MM.1S (cell line): ENCODE measurements at regions not wholly inside any gene's neighbourhood (a gene's known extent, or its start where the extent isn't known, plus 50 kb on each side); places are given as distances from the start of the nearest gene placed in this dataset.

ENCODE experiments used
- DNase-seq: peaks from one replicate; pipeline ENCODE4 v3.0.0-alpha.2; 2015
- H2AFZ ChIP-seq: fragments of 300-600 bp; sonication (generic); 2 replicates; pipeline ENCODE4 v1.6.0; 2016; ENCODE audit warnings: antibody characterized with exemption, low read length
- H3F3A ChIP-seq: fragments of 300-600 bp; sonication (generic); 2 replicates; pipeline ENCODE4 v1.6.1; 2016; ENCODE audit warnings: mild to moderate bottlenecking, antibody characterized with exemption, low read length, moderate library complexity, mixed read lengths; ENCODE audit not compliant: insufficient read depth
- H3K27ac ChIP-seq: fragments of 300-600 bp; sonication (generic); 2 replicates; pipeline ENCODE4 v1.5.1; 2016; ENCODE audit warnings: mild to moderate bottlenecking, low read length
- H3K27me3 ChIP-seq: fragments of 300-600 bp; sonication (generic); replicated peaks from 2 replicates; pipeline ENCODE4 v1.6.0; 2016; ENCODE audit warnings: low read length; ENCODE audit not compliant: insufficient read depth
- H3K36me3 ChIP-seq: fragments of 300-600 bp; sonication (generic); replicated peaks from 2 replicates; pipeline ENCODE4 v1.6.1; 2016; ENCODE audit warnings: mild to moderate bottlenecking, low read length, mixed read lengths; ENCODE audit not compliant: insufficient read depth
- H3K4me1 ChIP-seq: fragments of 300-600 bp; sonication (generic); 2 replicates; pipeline ENCODE4 v1.6.1; 2016; ENCODE audit warnings: low read length, mixed read lengths
- H3K4me2 ChIP-seq: fragments of 300-600 bp; sonication (generic); 2 replicates; pipeline ENCODE4 v1.6.0; 2016; ENCODE audit warnings: low read depth, low read length
- H3K4me3 ChIP-seq: fragments of 300-600 bp; sonication (generic); 2 replicates; pipeline ENCODE4 v1.5.1; 2016; ENCODE audit warnings: low read length, mixed read lengths
- H3K79me2 ChIP-seq: fragments of 300-600 bp; sonication (generic); 2 replicates; pipeline ENCODE4 v1.6.1; 2016; ENCODE audit warnings: mixed run types, low read length, mixed read lengths
- H3K9ac ChIP-seq: fragments of 300-600 bp; sonication (generic); 2 replicates; pipeline ENCODE4 v1.6.1; 2016; ENCODE audit warnings: low read length, mixed read lengths
- H3K9me2 ChIP-seq: fragments of 300-600 bp; sonication (generic); replicated peaks from 2 replicates; pipeline ENCODE4 v1.6.1; 2016; ENCODE audit warnings: mild to moderate bottlenecking, low read length, mixed read lengths; ENCODE audit not compliant: insufficient read depth
- H3K9me3 ChIP-seq: fragments of 300-600 bp; sonication (generic); replicated peaks from 2 replicates; pipeline ENCODE4 v1.6.1; 2016; ENCODE audit warnings: mild to moderate bottlenecking, low read length, mixed read lengths; ENCODE audit not compliant: insufficient read depth
- H4K20me1 ChIP-seq: fragments of 300-600 bp; sonication (generic); 2 replicates; pipeline ENCODE4 v1.6.1; 2016; ENCODE audit warnings: mild to moderate bottlenecking, low read length, moderate library complexity, mixed read lengths; ENCODE audit not compliant: insufficient read depth
- CTCF ChIP-seq: fragments of 300-600 bp; sonication (generic); IDR thresholded peaks from 2 replicates; pipeline ENCODE4 v1.5.1; 2016; ENCODE audit warnings: antibody characterized with exemption, low read length, mixed read lengths
- EZH2 ChIP-seq: fragments of 300-600 bp; sonication (generic); optimal IDR thresholded peaks from 2 replicates; pipeline ENCODE3; 2017; ENCODE audit warnings: low read depth, mild to moderate bottlenecking, antibody characterized with exemption, low read length, mixed read lengths
- EZH2phosphoT487 ChIP-seq: fragments of 300-600 bp; sonication (generic); IDR thresholded peaks from 2 replicates; pipeline ENCODE4 v1.6.1; 2018; ENCODE audit warnings: antibody characterized with exemption, low read length

DNA sequence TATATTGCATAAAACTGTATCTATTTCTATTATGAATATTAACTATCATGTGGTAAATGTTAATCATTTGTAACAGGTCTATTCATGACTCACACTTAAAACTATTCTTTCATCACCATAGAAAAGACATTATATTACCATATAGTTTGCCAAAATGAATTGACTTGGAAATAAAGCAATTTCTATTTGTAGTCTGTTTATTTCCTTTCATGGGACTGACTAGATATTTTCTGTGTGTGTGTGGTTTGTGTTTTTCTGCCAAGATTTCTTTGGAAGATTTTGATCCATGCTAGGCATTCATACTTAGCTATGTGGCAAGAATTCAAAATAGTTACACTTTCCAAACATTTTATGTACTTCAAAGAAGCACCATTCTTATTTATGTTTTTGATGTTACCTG lies 522.5 kb upstream of the AGTR1 start:
- DNase-seq = no peak
- no peaks in the 10 kb centered on the region for H3F3A ChIP-seq
- H2AFZ ChIP-seq = no peak overlapping the region
- no peaks in the 10 kb centered on the region for H3K79me2 ChIP-seq
- no peaks in the 10 kb centered on the region for H3K9me2 ChIP-seq
- TF ChIP-seq CTCF (no peak), EZH2 (no peak), EZH2phosphoT487 (no peak)
- no peaks in the 10 kb centered on the region for H3K9me3 ChIP-seq
- no peak overlapping the region for H3K4me2 ChIP-seq
- no peak overlapping the region for H3K4me3 ChIP-seq
- no peaks in the 10 kb centered on the region for H3K36me3 ChIP-seq
- H3K27ac ChIP-seq = no peak overlapping the region
- no peak overlapping the region for H3K9ac ChIP-seq
- H3K4me1 ChIP-seq = peaks cover 6% of the 10 kb centered on the region; the same call in 1 of the 2 replicates
- no peaks in the 10 kb centered on the region for H3K27me3 ChIP-seq
- H4K20me1 ChIP-seq = no peaks in the 10 kb centered on the region

- Histone ChIP-seq H3K9me2 (no peaks in the 10 kb centered on the region), H3K36me3 (no peaks in the 10 kb centered on the region), H3K27me3 (no peaks in the 10 kb centered on the region), H3K27ac (no peak overlapping the region), H3K4me2 (no peak overlapping the region), H3K4me1 (peaks cover 5% of the 10 kb centered on the region; the same call in 1 of the 2 replicates), H3K79me2 (no peaks in the 10 kb centered on the region), H4K20me1 (no peaks in the 10 kb centered on the region), H3F3A (no peaks in the 10 kb centered on the region), H3K9ac (no peak overlapping the region), H2AFZ (no peak overlapping the region), H3K9me3 (no peaks in the 10 kb centered on the region), H3K4me3 (no peak overlapping the region)
- no peak for TF ChIP-seq CTCF
- no peak for DNase-seq
Measured at GRCh38 chr3:148178503-148178902, 519.2 kb upstream of the AGTR1 start.

GRCh38 chr3:148184798-148185197 lies 512.9 kb upstream of the AGTR1 start:
- H3K9ac ChIP-seq = no peak overlapping the region
- no peaks in the 10 kb centered on the region for H4K20me1 ChIP-seq
- no peaks in the 10 kb centered on the region for H3K9me3 ChIP-seq
- no peaks in the 10 kb centered on the region for H3K79me2 ChIP-seq
- H3K27me3 ChIP-seq = no peaks in the 10 kb centered on the region
- no peak overlapping the region for H3K27ac ChIP-seq
- TF ChIP-seq CTCF (no peak), EZH2phosphoT487 (no peak), EZH2 (no peak)
- H3K4me2 ChIP-seq = no peak overlapping the region
- no peak overlapping the region for H3K4me3 ChIP-seq
- H2AFZ ChIP-seq = no peak overlapping the region
- no peaks in the 10 kb centered on the region for H3K4me1 ChIP-seq
- H3F3A ChIP-seq = no peaks in the 10 kb centered on the region
- DNase-seq = no peak
- H3K36me3 ChIP-seq = no peaks in the 10 kb centered on the region
- no peaks in the 10 kb centered on the region for H3K9me2 ChIP-seq

GRCh38 chr3:148186881-148187280 lies 510.8 kb upstream of the AGTR1 start:
- Histone ChIP-seq H3K9me3 (no peaks in the 10 kb centered on the region), H3K4me2 (no peak overlapping the region), H4K20me1 (no peaks in the 10 kb centered on the region), H3K79me2 (no peaks in the 10 kb centered on the region), H3F3A (no peaks in the 10 kb centered on the region), H3K4me1 (no peaks in the 10 kb centered on the region), H3K27me3 (no peaks in the 10 kb centered on the region), H2AFZ (no peak overlapping the region), H3K4me3 (no peak overlapping the region), H3K9me2 (no peaks in the 10 kb centered on the region), H3K27ac (no peak overlapping the region), H3K36me3 (no peaks in the 10 kb centered on the region), H3K9ac (no peak overlapping the region)
- DNase-seq = no peak
- TF ChIP-seq CTCF (no peak), EZH2 (no peak), EZH2phosphoT487 (no peak)
